ENCODE measurements at regions not wholly inside any gene's neighbourhood (a gene's known extent, or its start where the extent isn't known, plus 50 kb on each side); places are given as distances from the start of the nearest gene placed in this dataset.

DNA sequence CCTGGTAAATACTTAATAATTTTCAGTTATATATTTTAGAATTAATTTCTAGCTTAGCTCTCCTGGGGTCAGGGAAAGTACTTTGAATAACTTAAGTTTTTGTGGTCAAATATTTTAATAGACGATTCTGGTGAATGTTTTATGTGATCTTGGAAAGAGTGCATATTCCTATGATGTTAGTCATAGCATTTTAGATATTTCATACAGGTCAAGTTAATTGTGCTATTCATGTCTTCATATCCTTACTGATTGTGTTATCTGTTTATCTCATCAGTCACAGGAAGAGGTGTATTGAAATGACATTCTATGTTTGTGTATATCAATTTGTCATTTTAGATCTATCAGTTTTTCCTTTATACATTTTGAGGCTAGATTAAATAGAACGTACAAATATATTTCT, 576.2 kb downstream of the CPS1 start:
- Histone ChIP-seq H3K4ac (replicated peaks; ENCODE audit: insufficient read length, low read depth, low read length) (no peak overlapping the region), H3K4me1 (replicated peaks in 1 of 4; ENCODE audit: control insufficient read depth in 3 of 4, insufficient read depth in 4 of 4, low read length in 3 of 4) (no peaks in the 10 kb centered on the region), H4K8ac (ENCODE audit: extremely low read depth, insufficient read depth, low read length) (no peak overlapping the region), H4K5ac (ENCODE audit: insufficient read length, low read depth, low read length) (no peak overlapping the region), H2BK120ac (replicated peaks; ENCODE audit: low read depth, low read length) (no peak overlapping the region), H3K9me3 (ENCODE audit: insufficient read depth in 2 of 2, low read depth in 1 of 2, low read length in 1 of 2) (no peaks in the 10 kb centered on the region), H3K4me2 (ENCODE audit: insufficient read depth in 1 of 2, low read depth in 2 of 2, low read length in 2 of 2) (no peak overlapping the region), H3K79me1 (ENCODE audit: low read depth, low read length) (no peaks in the 10 kb centered on the region), H3K23me2 (ENCODE audit: low read depth, low read length) (no peaks in the 10 kb centered on the region), H4K20me1 (replicated peaks in 1 of 2; ENCODE audit: control insufficient read depth in 1 of 2, insufficient read depth in 2 of 2, low read length in 2 of 2) (no peaks in the 10 kb centered on the region), H2BK20ac (ENCODE audit: low read length) (no peak overlapping the region), H3K9ac (replicated peaks in 1 of 4; ENCODE audit: extremely low read depth in 1 of 4, low read depth in 3 of 4, low read length in 3 of 4) (no peak overlapping the region), H2BK5ac (ENCODE audit: low read depth, low read length) (no peak overlapping the region), H3K27ac (ENCODE audit: low read depth, low read length) (no peak overlapping the region), H3K36me3 (ENCODE audit: control insufficient read depth in 2 of 4, insufficient read depth in 4 of 4, low read length in 3 of 4) (no peaks in the 10 kb centered on the region), H3K23ac (ENCODE audit: insufficient read length) (no peak overlapping the region), H3K79me2 (ENCODE audit: control insufficient read depth in 1 of 2, insufficient read depth in 2 of 2, low read length in 2 of 2) (no peaks in the 10 kb centered on the region), H2AK5ac (ENCODE audit: low read depth, low read length) (no peak overlapping the region), H3K14ac (ENCODE audit: insufficient read length) (no peak overlapping the region), H3K56ac (replicated peaks; ENCODE audit: insufficient read length, low read depth, low read length) (no peak overlapping the region), H2AFZ (ENCODE audit: low read length) (no peak overlapping the region), H3K4me3 (ENCODE audit: extremely low read depth in 1 of 4, insufficient read depth in 2 of 4, low read depth in 3 of 4, low read length in 4 of 4) (no peak overlapping the region), H4K91ac (replicated peaks; ENCODE audit: insufficient read length, low read length) (no peak overlapping the region), H2BK12ac (ENCODE audit: low read depth, low read length) (no peak overlapping the region), H3K18ac (ENCODE audit: extremely low read depth, low read length) (no peak overlapping the region), H2BK15ac (ENCODE audit: low read length) (no peak overlapping the region), H3K27me3 (replicated peaks in 1 of 4; ENCODE audit: control insufficient read depth in 3 of 4, extremely low read depth in 1 of 4, insufficient read depth in 3 of 4, low read length in 3 of 4) (no peaks in the 10 kb centered on the region)
- ChIA-PET POLR2A (ENCODE audit: partially characterized antibody) (no interaction called here), CTCF (ENCODE audit: partially characterized antibody) (interaction anchor here (0.6 kb wide), 1 partner anchor 955 kb away, joined by 3 read pairs; no protein-coding TSS in a partner anchor)
- FAIRE-seq (no peak), DNase-seq (ENCODE audit: low read depth in 1 of 2, low spot score in 2 of 2) (no peak)
- WGBS, 2 experiments (ENCODE audit: extremely low coverage in 1 of 2, insufficient coverage in 1 of 2, insufficient read length in 1 of 2, insufficient replicate concordance in 2 of 2, low coverage in 1 of 2, low lambda C conversion rate in 2 of 2, missing lambda C conversion rate in 1 of 2): 91% methylated on average over 2 of the region's 2 CpGs; no CpG with 5 or more reads in 1 of the 2 experiments
- TF ChIP-seq CTCF (IDR thresholded peaks at IDR 0.05; ENCODE audit: control extremely low read depth in 1 of 3, insufficient read depth in 1 of 3, low read depth in 1 of 3, low read length in 3 of 3) (no peak), RAD21 (IDR thresholded peaks at IDR 0.05 in 1 of 2, conservative IDR thresholded peaks at IDR 0.05 in 1 of 2; ENCODE audit: low read depth in 2 of 2, low read length in 2 of 2) (no peak), CREB1 (IDR thresholded peaks at IDR 0.05) (no peak), KDM1A (IDR thresholded peaks at IDR 0.05; ENCODE audit: borderline replicate concordance, low read length) (no peak), SP4 (IDR thresholded peaks at IDR 0.05; ENCODE audit: low read length) (no peak), POLR2A (IDR thresholded peaks at IDR 0.05; ENCODE audit: control extremely low read depth in 1 of 2, low read depth in 2 of 2, low read length in 2 of 2) (no peak), CTBP2 (IDR thresholded peaks at IDR 0.05; ENCODE audit: borderline replicate concordance, insufficient read depth, insufficient read length, low read length) (no peak), TCF12 (IDR thresholded peaks at IDR 0.05; ENCODE audit: low read depth, low read length) (no peak), POLR2AphosphoS5 (IDR thresholded peaks at IDR 0.05; ENCODE audit: low read depth, low read length) (no peak), TAF1 (IDR thresholded peaks at IDR 0.05; ENCODE audit: low read depth, low read length) (no peak), MAX (IDR thresholded peaks at IDR 0.05) (no peak), GABPA (IDR thresholded peaks at IDR 0.05; ENCODE audit: borderline replicate concordance, insufficient read depth, low read length) (no peak), RFX5 (IDR thresholded peaks at IDR 0.05; ENCODE audit: borderline replicate concordance, low read depth, low read length) (no peak)
